ENCODE measurements at regions not wholly inside any gene's neighbourhood (a gene's known extent, or its start where the extent isn't known, plus 50 kb on each side); places are given as distances from the start of the nearest gene placed in this dataset.

- Histone ChIP-seq H3K4me1 (no peaks in the 10 kb centered on the region), H3K9me3 (peaks cover 0 to 44% (median 30%) of the 10 kb centered on the region in 8 donors), H3K4me3 (no peak overlapping the region), H3K36me3 (no peaks in the 10 kb centered on the region), H3K27me3 (replicated peaks in 1 of 7) (no peaks in the 10 kb centered on the region), H3K27ac (no peak overlapping the region)
- no peak for DNase-seq
- intact Hi-C loops (cut with DNase I; ENCODE audit: low total_unique reads) = no loop called here
- TF ChIP-seq POLR2AphosphoS5 (IDR thresholded peaks at IDR 0.05) (no peak), CTCF (IDR thresholded peaks at IDR 0.05 in 8 of 11, conservative IDR thresholded peaks at IDR 0.05 in 3 of 11) (no peak), POLR2A (IDR thresholded peaks at IDR 0.05) (no peak)
- 33 to 65% (median 61%) methylated on average over 4 of the region's 4 CpGs for WGBS, 5 donors
Measured at GRCh38 chr6:9875605-9876353, 539.1 kb downstream of the TFAP2A start.

GRCh38 chr6:9862603-9863167, 552.2 kb downstream of the TFAP2A start:
- H3K4me1 ChIP-seq = no peaks in the 10 kb centered on the region
- WGBS, 5 donors = 77 to 95% (median 80%) methylated on average over 2 of the region's 2 CpGs
- no peaks in the 10 kb centered on the region for H3K36me3 ChIP-seq
- peaks cover 0 to 63% (median 37%) of the 10 kb centered on the region in 8 donors for H3K9me3 ChIP-seq
- no peak overlapping the region for H3K4me3 ChIP-seq
- no peak overlapping the region for H3K27ac ChIP-seq
- intact Hi-C loops (cut with DNase I; ENCODE audit: low total_unique reads) = no loop called here
- no peak for DNase-seq
- no peak for TF ChIP-seq POLR2AphosphoS5 (IDR thresholded peaks at IDR 0.05)
- no peak for TF ChIP-seq POLR2A (IDR thresholded peaks at IDR 0.05)
- H3K27me3 ChIP-seq (replicated peaks in 1 of 7) = no peaks in the 10 kb centered on the region

- Histone ChIP-seq H3K4me1 (no peaks in the 10 kb centered on the region), H3K36me3 (no peaks in the 10 kb centered on the region), H3K27ac (no peak overlapping the region), H3K9me3 (peaks cover 5 to 90% (median 64%) of the 10 kb centered on the region in 8 donors), H3K27me3 (replicated peaks in 1 of 7) (no peaks in the 10 kb centered on the region), H3K4me3 (no peak overlapping the region)
- DNase-seq = no peak
- TF ChIP-seq POLR2AphosphoS5 (IDR thresholded peaks at IDR 0.05) (no peak), POLR2A (IDR thresholded peaks at IDR 0.05) (no peak), CTCF (IDR thresholded peaks at IDR 0.05 in 8 of 11, conservative IDR thresholded peaks at IDR 0.05 in 3 of 11) (no peak)
- intact Hi-C loops (cut with DNase I; ENCODE audit: low total_unique reads) = no loop called here
- 73 to 83% (median 79%) methylated on average over 7 to 9 of the region's 9 CpGs for WGBS, 5 donors
Measured at GRCh38 chr6:9851541-9852380, 563.1 kb downstream of the TFAP2A start.

- TF ChIP-seq POLR2A (IDR thresholded peaks at IDR 0.05) (no peak), POLR2AphosphoS5 (IDR thresholded peaks at IDR 0.05) (no peak), CTCF (IDR thresholded peaks at IDR 0.05 in 8 of 11, conservative IDR thresholded peaks at IDR 0.05 in 3 of 11) (no peak)
- DNase-seq = no peak
- no peaks in the 10 kb centered on the region for H3K36me3 ChIP-seq
- H3K4me3 ChIP-seq = no peak overlapping the region
- H3K9me3 ChIP-seq = peaks cover 5 to 90% (median 69%) of the 10 kb centered on the region in 8 donors
- WGBS, 5 donors = 43 to 100% (median 69%) methylated on average over 1 to 2 of the region's 2 CpGs
- H3K27me3 ChIP-seq (replicated peaks in 1 of 7) = no peaks in the 10 kb centered on the region
- H3K27ac ChIP-seq = no peak overlapping the region
- intact Hi-C loops (cut with DNase I; ENCODE audit: low total_unique reads) = no loop called here
- H3K4me1 ChIP-seq = no peaks in the 10 kb centered on the region
Measured at GRCh38 chr6:9851006-9851405, 563.9 kb downstream of the TFAP2A start.

Measured in spleen (tissue), 11 donors.